ENCODE measurements at regions not wholly inside any gene's neighbourhood (a gene's known extent, or its start where the extent isn't known, plus 50 kb on each side); places are given as distances from the start of the nearest gene placed in this dataset.

DNA sequence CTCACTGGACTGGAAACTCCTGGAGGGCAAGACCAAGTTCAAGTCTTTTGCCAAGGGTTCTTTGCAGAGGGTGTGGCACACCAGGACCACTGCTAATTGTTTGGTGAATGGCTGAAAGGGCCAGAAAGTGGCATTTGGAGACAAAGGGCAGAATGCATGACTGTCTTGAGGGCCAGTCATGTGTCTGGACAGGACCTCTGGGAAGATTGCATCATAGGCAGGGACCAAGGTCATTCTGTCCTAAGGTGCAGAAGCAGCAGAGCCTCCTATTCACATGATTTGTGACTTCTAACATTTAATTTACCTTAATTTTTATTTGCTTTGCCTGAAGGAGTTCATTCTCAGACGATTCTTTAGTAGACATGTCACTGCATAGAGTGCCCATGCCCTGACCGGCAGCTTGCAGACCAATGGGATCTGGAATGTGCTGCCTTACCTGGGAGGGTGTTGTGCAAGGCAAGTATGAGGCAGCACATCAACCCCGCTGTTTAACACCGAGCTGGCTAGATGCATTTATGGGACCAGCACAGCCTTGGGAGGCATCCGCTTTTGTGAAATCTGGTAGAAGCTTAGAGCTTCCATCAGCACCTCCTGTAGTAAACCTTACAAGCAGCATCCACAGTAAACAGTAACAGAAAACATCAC, 62.3 kb upstream of the MAF start:
- in situ Hi-C loops (cut with HindIII; ENCODE audit: low sequenced_read_pairs), result no loop called here

DNA sequence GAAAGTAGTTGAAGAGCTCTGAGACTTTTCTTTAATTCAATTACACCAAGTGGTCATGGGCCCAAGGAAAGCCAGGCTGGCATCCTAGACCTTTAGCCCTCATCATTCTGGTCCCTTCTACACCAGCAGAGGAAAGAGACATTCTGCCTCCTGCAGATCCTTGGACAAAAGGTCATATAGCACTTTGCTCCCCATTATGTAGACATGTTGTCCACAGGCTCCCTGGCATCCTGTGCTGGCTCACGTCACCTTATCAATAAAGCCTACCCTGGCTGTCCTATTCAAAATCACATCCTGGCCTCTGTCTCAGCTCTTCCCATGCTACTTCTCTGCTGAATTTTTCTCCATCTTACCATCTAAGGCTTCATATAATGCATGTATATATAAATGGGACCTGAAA, 61.6 kb upstream of the MAF start:
- in situ Hi-C loops (cut with HindIII; ENCODE audit: low sequenced_read_pairs), result no loop called here
- TF ChIP-seq, protein P1, sequence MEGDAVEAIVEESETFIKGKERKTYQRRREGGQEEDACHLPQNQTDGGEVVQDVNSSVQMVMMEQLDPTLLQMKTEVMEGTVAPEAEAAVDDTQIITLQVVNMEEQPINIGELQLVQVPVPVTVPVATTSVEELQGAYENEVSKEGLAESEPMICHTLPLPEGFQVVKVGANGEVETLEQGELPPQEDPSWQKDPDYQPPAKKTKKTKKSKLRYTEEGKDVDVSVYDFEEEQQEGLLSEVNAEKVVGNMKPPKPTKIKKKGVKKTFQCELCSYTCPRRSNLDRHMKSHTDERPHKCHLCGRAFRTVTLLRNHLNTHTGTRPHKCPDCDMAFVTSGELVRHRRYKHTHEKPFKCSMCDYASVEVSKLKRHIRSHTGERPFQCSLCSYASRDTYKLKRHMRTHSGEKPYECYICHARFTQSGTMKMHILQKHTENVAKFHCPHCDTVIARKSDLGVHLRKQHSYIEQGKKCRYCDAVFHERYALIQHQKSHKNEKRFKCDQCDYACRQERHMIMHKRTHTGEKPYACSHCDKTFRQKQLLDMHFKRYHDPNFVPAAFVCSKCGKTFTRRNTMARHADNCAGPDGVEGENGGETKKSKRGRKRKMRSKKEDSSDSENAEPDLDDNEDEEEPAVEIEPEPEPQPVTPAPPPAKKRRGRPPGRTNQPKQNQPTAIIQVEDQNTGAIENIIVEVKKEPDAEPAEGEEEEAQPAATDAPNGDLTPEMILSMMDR (IDR thresholded peaks at IDR 0.05; ENCODE audit: low read depth, low read length), result no peak
- DNase-seq (ENCODE audit: low read depth, low spot score), result no peak
- H3K4me3 ChIP-seq (ENCODE audit: low read depth, low read length), result no peak overlapping the region

More for the DNA sequence above, 62.3 kb upstream of the MAF start:
- DNase-seq (ENCODE audit: low read depth, low spot score), result no peak
- TF ChIP-seq, protein P1 (IDR thresholded peaks at IDR 0.05; ENCODE audit: low read depth, low read length), result no peak
- H3K4me3 ChIP-seq (ENCODE audit: low read depth, low read length), result no peak overlapping the region

DNA sequence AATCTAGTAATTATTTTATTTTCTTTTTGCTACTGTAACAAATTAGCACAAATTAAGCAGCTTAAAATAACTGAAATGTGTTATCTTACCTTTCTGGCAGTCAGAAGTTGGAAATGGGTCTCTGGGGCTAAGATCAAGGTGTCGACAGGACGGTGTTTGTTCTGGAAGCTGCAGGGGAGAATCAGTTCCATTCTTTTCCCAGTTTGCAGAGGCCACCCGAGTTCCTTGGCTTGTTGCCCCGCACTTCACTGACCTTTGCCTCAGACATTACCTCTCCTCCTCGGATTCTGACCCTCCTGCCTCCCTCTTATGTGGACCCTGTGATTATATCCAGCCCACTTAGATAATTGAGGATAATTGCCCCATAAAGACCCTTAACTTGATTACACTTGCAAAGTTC, 61.0 kb upstream of the MAF start:
- in situ Hi-C loops (cut with HindIII; ENCODE audit: low sequenced_read_pairs), result no loop called here
- no peak overlapping the region for H3K4me3 ChIP-seq (ENCODE audit: low read depth, low read length)
- TF ChIP-seq, protein P1 (IDR thresholded peaks at IDR 0.05; ENCODE audit: low read depth, low read length), result no peak
- DNase-seq (ENCODE audit: low read depth, low spot score), result no peak

GRCh38 chr16:79659344-79659743, 58.8 kb upstream of the MAF start:
- no peak for DNase-seq (ENCODE audit: low read depth, low spot score)
- H3K4me3 ChIP-seq (ENCODE audit: low read depth, low read length), result no peak overlapping the region
- TF ChIP-seq, protein P1 (IDR thresholded peaks at IDR 0.05; ENCODE audit: low read depth, low read length), result no peak
- in situ Hi-C loops (cut with HindIII; ENCODE audit: low sequenced_read_pairs), result no loop called here

- H3K4me3 ChIP-seq (ENCODE audit: low read depth, low read length), result no peak overlapping the region
- in situ Hi-C loops (cut with HindIII; ENCODE audit: low sequenced_read_pairs), result no loop called here
- TF ChIP-seq, protein P1 (IDR thresholded peaks at IDR 0.05; ENCODE audit: low read depth, low read length), result peak; percentile 20
- peak; percentile 93 for DNase-seq (ENCODE audit: low read depth, low spot score)
These were observed 57.9 kb upstream of the MAF start for GRCh38 chr16:79658301-79659033.

- no peak overlapping the region for H3K4me3 ChIP-seq (ENCODE audit: low read depth, low read length)
- DNase-seq (ENCODE audit: low read depth, low spot score), result no peak
- TF ChIP-seq, protein P1 (IDR thresholded peaks at IDR 0.05; ENCODE audit: low read depth, low read length), result no peak
- in situ Hi-C loops (cut with HindIII; ENCODE audit: low sequenced_read_pairs), result no loop called here
These were observed 56.1 kb upstream of the MAF start for GRCh38 chr16:79656553-79657115.
